Activated CD8-positive, alpha-beta T cell treated with anti-CD3 and anti-CD28 coated beads for 36 hours (primary cell): ENCODE measurements at regions not wholly inside any gene's neighbourhood (a gene's known extent, or its start where the extent isn't known, plus 50 kb on each side); places are given as distances from the start of the nearest gene placed in this dataset.

Source experiments
- ATAC-seq: fragments of 200-7000 bp; cut with Tn5 transposase; one replicate; pipeline ENCODE4 v1.10.0; 2021; ENCODE audit warnings: mild to moderate bottlenecking, moderate library complexity
- CTCF ChIA-PET: fragments of 350-600 bp; sonication (Branson Sonifier 250); formaldehyde crosslinking; loops from one replicate; lab custom pipeline; 2021; ENCODE audit warnings: antibody characterized with exemption; lab: Charles Lee
- POLR2A ChIA-PET: fragments of 350-600 bp; sonication (Branson Sonifier 250); formaldehyde crosslinking; loops from one replicate; lab custom pipeline; 2021; ENCODE audit warnings: antibody characterized with exemption; lab: Charles Lee
- DNase-seq: peaks from one replicate; pipeline ENCODE4 v3.0.0-alpha.2; 2020
- H3K27ac Mint-ChIP-seq: one replicate; pipeline ENCODE4 v1.8.0; 2021; ENCODE audit warnings: mild to moderate bottlenecking, mixed read lengths
- H3K27me3 Mint-ChIP-seq: one replicate; pipeline ENCODE4 v1.8.0; 2021; ENCODE audit warnings: mixed read lengths
- H3K36me3 Mint-ChIP-seq: one replicate; pipeline ENCODE4 v1.8.0; 2021; ENCODE audit warnings: low read depth, mixed read lengths
- H3K4me1 Mint-ChIP-seq: one replicate; pipeline ENCODE4 v1.8.0; 2021; ENCODE audit warnings: low read depth, mixed read lengths
- H3K4me3 Mint-ChIP-seq: one replicate; pipeline ENCODE4 v1.8.0; 2021; ENCODE audit warnings: mild to moderate bottlenecking, moderate library complexity, mixed read lengths
- H3K9me3 Mint-ChIP-seq: one replicate; pipeline ENCODE4 v1.8.0; 2021; ENCODE audit warnings: mixed read lengths
- CTCF ChIP-seq: fragments of 200-600 bp; IDR thresholded peaks from one replicate; pipeline ENCODE4 v1.8.0; 2022; ENCODE audit warnings: antibody characterized with exemption, mild to moderate bottlenecking
- intact Hi-C: fragments of 100-400 bp; cut with micrococcal nuclease; formaldehyde crosslinking; loops from one replicate; pipeline ENCODE4 v1.10.0; 2022

GRCh38 chr2:16160281-16161084, 220.1 kb downstream of the MYCN start:
- Mint-ChIP-seq H3K27ac (no peak overlapping the region), H3K4me3 (no peak overlapping the region), H3K4me1 (no peaks in the 10 kb centered on the region), H3K9me3 (no peaks in the 10 kb centered on the region), H3K36me3 (no peaks in the 10 kb centered on the region), H3K27me3 (no peaks in the 10 kb centered on the region)
- intact Hi-C loops = no loop called here
- ChIA-PET POLR2A (no interaction called here), CTCF (no interaction called here)
- ATAC-seq = no peak
- no peak for TF ChIP-seq CTCF
- no peak for DNase-seq

- no peak overlapping the region for H3K27ac Mint-ChIP-seq
- TF ChIP-seq CTCF = no peak
- POLR2A ChIA-PET = no interaction called here
- no peaks in the 10 kb centered on the region for H3K36me3 Mint-ChIP-seq
- no peak overlapping the region for H3K4me3 Mint-ChIP-seq
- H3K4me1 Mint-ChIP-seq = no peaks in the 10 kb centered on the region
- intact Hi-C loops = no loop called here
- CTCF ChIA-PET = interaction anchor here (1.9 kb wide), 1 partner anchor 217 kb away, joined by 4 read pairs; no protein-coding TSS in a partner anchor
- no peaks in the 10 kb centered on the region for H3K27me3 Mint-ChIP-seq
- DNase-seq = no peak
- H3K9me3 Mint-ChIP-seq = no peaks in the 10 kb centered on the region
- no peak for ATAC-seq
Measured at GRCh38 chr2:16156411-16156810, 216.1 kb downstream of the MYCN start.

- no peak for DNase-seq
- Mint-ChIP-seq H3K27ac (no peak overlapping the region), H3K36me3 (no peaks in the 10 kb centered on the region), H3K4me1 (no peaks in the 10 kb centered on the region), H3K4me3 (no peak overlapping the region), H3K27me3 (peaks cover 1% of the 10 kb centered on the region), H3K9me3 (no peaks in the 10 kb centered on the region)
- intact Hi-C loops = no loop called here
- no peak for TF ChIP-seq CTCF
- ChIA-PET CTCF (interaction anchor here (1.9 kb wide), 1 partner anchor 216 kb away, joined by 4 read pairs; no protein-coding TSS in a partner anchor), POLR2A (no interaction called here)
- ATAC-seq = no peak
Measured at GRCh38 chr2:16155766-16156165, 215.4 kb downstream of the MYCN start.

- Mint-ChIP-seq H3K4me1 (no peaks in the 10 kb centered on the region), H3K27me3 (peaks cover 1% of the 10 kb centered on the region), H3K4me3 (no peak overlapping the region), H3K27ac (no peak overlapping the region), H3K36me3 (no peaks in the 10 kb centered on the region), H3K9me3 (no peaks in the 10 kb centered on the region)
- POLR2A ChIA-PET = no interaction called here
- intact Hi-C loops = no loop called here
- no peak for ATAC-seq
- no peak for TF ChIP-seq CTCF
- DNase-seq = no peak
- CTCF ChIA-PET = interaction anchor here (1.9 kb wide), 1 partner anchor 216 kb away, joined by 4 read pairs; no protein-coding TSS in a partner anchor
Measured at GRCh38 chr2:16155366-16155765, 215.0 kb downstream of the MYCN start.

- Mint-ChIP-seq H3K27me3 (peaks cover 1% of the 10 kb centered on the region), H3K4me3 (no peak overlapping the region), H3K4me1 (no peaks in the 10 kb centered on the region), H3K36me3 (no peaks in the 10 kb centered on the region), H3K27ac (no peak overlapping the region), H3K9me3 (no peaks in the 10 kb centered on the region)
- DNase-seq = no peak
- intact Hi-C loops = no loop called here
- POLR2A ChIA-PET = no interaction called here
- TF ChIP-seq CTCF = no peak
- CTCF ChIA-PET = no interaction called here
- no peak for ATAC-seq
Measured at GRCh38 chr2:16154501-16155280, 214.3 kb downstream of the MYCN start.
